ENCODE measurements at regions not wholly inside any gene's neighbourhood (a gene's known extent, or its start where the extent isn't known, plus 50 kb on each side); places are given as distances from the start of the nearest gene placed in this dataset.

- H3K27ac ChIP-seq, result no peak overlapping the region
- H3K36me3 ChIP-seq, result no peaks in the 10 kb centered on the region
- H3K4me1 ChIP-seq, result no peaks in the 10 kb centered on the region
- no peak overlapping the region for H3K4me3 ChIP-seq
- intact Hi-C loops (cut with DNase I), result no loop called here
- H3K27me3 ChIP-seq, result no peaks in the 10 kb centered on the region
- TF ChIP-seq POLR2A (IDR thresholded peaks at IDR 0.05), result no peak
- TF ChIP-seq CTCF (IDR thresholded peaks at IDR 0.05), result no peak
- no peak for DNase-seq
- no peaks in the 10 kb centered on the region for H3K9me3 ChIP-seq
- WGBS, 4 donors, result 92 to 94% (median 92%) methylated on average over 9 of the region's 9 CpGs
- no peak for ATAC-seq
These were observed 249.3 kb downstream of the CYP26B1 start for GRCh38 chr2:71898375-71898774.

GRCh38 chr2:71897836-71898235 is 249.8 kb downstream of the CYP26B1 start:
- no peak overlapping the region for H3K27ac ChIP-seq
- no peak for TF ChIP-seq CTCF (IDR thresholded peaks at IDR 0.05)
- TF ChIP-seq POLR2A (IDR thresholded peaks at IDR 0.05), result no peak

GRCh38 chr2:71897137-71897480 is 250.6 kb downstream of the CYP26B1 start:
- no peak for TF ChIP-seq POLR2A (IDR thresholded peaks at IDR 0.05)
- TF ChIP-seq CTCF (IDR thresholded peaks at IDR 0.05), result no peak
- H3K36me3 ChIP-seq, result no peaks in the 10 kb centered on the region
- no peaks in the 10 kb centered on the region for H3K27me3 ChIP-seq
- H3K4me3 ChIP-seq, result no peak overlapping the region
- H3K27ac ChIP-seq, result no peak overlapping the region
- H3K4me1 ChIP-seq, result no peaks in the 10 kb centered on the region
- peak; percentile 87 to 95 (median 95) for ATAC-seq
- intact Hi-C loops (cut with DNase I), result no loop called here
- WGBS, 4 donors, result 43 to 59% (median 47%) methylated on average over 1 to 6 of the region's 6 CpGs
- DNase-seq, result peak in 4 of 5 donors; percentile 56 to 84 (median 68)
- no peaks in the 10 kb centered on the region for H3K9me3 ChIP-seq

More at GRCh38 chr2:71897836-71898235, 249.8 kb downstream of the CYP26B1 start:
- no peak overlapping the region for H3K4me3 ChIP-seq
- no peaks in the 10 kb centered on the region for H3K4me1 ChIP-seq
- DNase-seq (no peak), ATAC-seq (no peak)
- no peaks in the 10 kb centered on the region for H3K27me3 ChIP-seq
- no peaks in the 10 kb centered on the region for H3K9me3 ChIP-seq
- H3K36me3 ChIP-seq, result no peaks in the 10 kb centered on the region
- 85 to 89% (median 87%) methylated on average over 7 of the region's 7 CpGs for WGBS, 4 donors
- intact Hi-C loops (cut with DNase I), result no loop called here

GRCh38 chr2:71896385-71897136 is 251.1 kb downstream of the CYP26B1 start:
- H3K27ac ChIP-seq, result no peak overlapping the region
- WGBS, 4 donors, result 74 to 90% (median 81%) methylated on average over 6 to 9 of the region's 9 CpGs
- H3K4me3 ChIP-seq, result no peak overlapping the region
- DNase-seq (no peak), ATAC-seq (no peak)
- no peaks in the 10 kb centered on the region for H3K36me3 ChIP-seq
- intact Hi-C loops (cut with DNase I), result no loop called here
- no peaks in the 10 kb centered on the region for H3K27me3 ChIP-seq
- H3K4me1 ChIP-seq, result no peaks in the 10 kb centered on the region
- no peak for TF ChIP-seq POLR2A (IDR thresholded peaks at IDR 0.05)
- no peak for TF ChIP-seq CTCF (IDR thresholded peaks at IDR 0.05)
- no peaks in the 10 kb centered on the region for H3K9me3 ChIP-seq

All from heart left ventricle (tissue), 16 donors.